Activated gamma-delta T cell treated with anti-CD3 and anti-CD28 coated beads, Interleukin-2, amount 50 U/mL, for 16 hours (primary cell): ENCODE measurements at regions not wholly inside any gene's neighbourhood (a gene's known extent, or its start where the extent isn't known, plus 50 kb on each side); places are given as distances from the start of the nearest gene placed in this dataset.

Experiments
- DNase-seq: peaks from one replicate; pipeline ENCODE4 v3.0.0-alpha.2; 2020; ENCODE audit warnings: low read depth

- DNase-seq, result no peak
Observed at GRCh38 chr2:239671471-239671870, 270.7 kb upstream of the HDAC4 start.

GRCh38 chr2:239670463-239671120 lies 269.8 kb upstream of the HDAC4 start:
- no peak for DNase-seq

- DNase-seq, result no peak
Observed at GRCh38 chr2:239669899-239670460, 269.2 kb upstream of the HDAC4 start.

- DNase-seq, result no peak
Observed at GRCh38 chr2:239669181-239669898, 268.5 kb upstream of the HDAC4 start.

GRCh38 chr2:239668651-239669050 lies 267.8 kb upstream of the HDAC4 start:
- DNase-seq, result no peak

- no peak for DNase-seq
Observed at GRCh38 chr2:239668042-239668441, 267.2 kb upstream of the HDAC4 start.

- DNase-seq, result no peak
Observed at GRCh38 chr2:239667431-239667985, 266.7 kb upstream of the HDAC4 start.

- no peak for DNase-seq
Observed at GRCh38 chr2:239666855-239667376, 266.1 kb upstream of the HDAC4 start.

GRCh38 chr2:239666053-239666854 lies 265.4 kb upstream of the HDAC4 start:
- no peak for DNase-seq

GRCh38 chr2:239664216-239664810 lies 263.5 kb upstream of the HDAC4 start:
- no peak for DNase-seq

GRCh38 chr2:239663364-239663924 lies 262.6 kb upstream of the HDAC4 start:
- no peak for DNase-seq

GRCh38 chr2:239662413-239663120 lies 261.7 kb upstream of the HDAC4 start:
- no peak for DNase-seq

GRCh38 chr2:239661334-239662312 lies 260.8 kb upstream of the HDAC4 start:
- no peak for DNase-seq

- no peak for DNase-seq
Observed at GRCh38 chr2:239660390-239661230, 259.8 kb upstream of the HDAC4 start.

- no peak for DNase-seq
Observed at GRCh38 chr2:239657992-239658391, 257.2 kb upstream of the HDAC4 start.

- DNase-seq, result no peak
Observed at GRCh38 chr2:239657236-239657635, 256.4 kb upstream of the HDAC4 start.

- DNase-seq, result no peak
Observed at GRCh38 chr2:239654266-239654665, 253.4 kb upstream of the HDAC4 start.

- DNase-seq, result no peak
Observed at GRCh38 chr2:239651859-239652258, 251.0 kb upstream of the HDAC4 start.
